ENCODE measurements at regions not wholly inside any gene's neighbourhood (a gene's known extent, or its start where the extent isn't known, plus 50 kb on each side); places are given as distances from the start of the nearest gene placed in this dataset.

- DNase-seq (ENCODE audit: low spot score) = no peak
- no peak overlapping the region for H3K4me3 ChIP-seq
- no peaks in the 10 kb centered on the region for H3K9me3 ChIP-seq
- peaks cover 4% of the 10 kb centered on the region for H3K4me1 ChIP-seq (replicated peaks)
- TF ChIP-seq POLR2A (IDR thresholded peaks at IDR 0.05) (no peak), POLR2AphosphoS5 (IDR thresholded peaks at IDR 0.05) (no peak), CTCF (IDR thresholded peaks at IDR 0.05) (no peak)
- no peaks in the 10 kb centered on the region for H3K36me3 ChIP-seq
- intact Hi-C loops (cut with DNase I) = no loop called here
- no peak overlapping the region for H3K27ac ChIP-seq
- H3K27me3 ChIP-seq (replicated peaks; ENCODE audit: insufficient read depth) = no peaks in the 10 kb centered on the region
Measured at GRCh38 chr7:46714904-46715303, 793.8 kb upstream of the IGFBP3 start.

- H3K27ac ChIP-seq = no peak overlapping the region
- H3K9me3 ChIP-seq = no peaks in the 10 kb centered on the region
- H3K4me1 ChIP-seq (replicated peaks) = peaks cover 4% of the 10 kb centered on the region
- TF ChIP-seq POLR2AphosphoS5 (IDR thresholded peaks at IDR 0.05) = no peak
- no peak for TF ChIP-seq POLR2A (IDR thresholded peaks at IDR 0.05)
- no peak for TF ChIP-seq CTCF (IDR thresholded peaks at IDR 0.05)
- intact Hi-C loops (cut with DNase I) = no loop called here
- WGBS = 67% methylated on average over 4 of the region's 4 CpGs
- no peak for DNase-seq (ENCODE audit: low spot score)
- no peaks in the 10 kb centered on the region for H3K36me3 ChIP-seq
- no peaks in the 10 kb centered on the region for H3K27me3 ChIP-seq (replicated peaks; ENCODE audit: insufficient read depth)
- H3K4me3 ChIP-seq = no peak overlapping the region
Measured at GRCh38 chr7:46713868-46714596, 793.0 kb upstream of the IGFBP3 start.

GRCh38 chr7:46710927-46711326 lies 789.9 kb upstream of the IGFBP3 start:
- TF ChIP-seq POLR2A (IDR thresholded peaks at IDR 0.05) = no peak
- no peak for TF ChIP-seq POLR2AphosphoS5 (IDR thresholded peaks at IDR 0.05)
- no peak for TF ChIP-seq CTCF (IDR thresholded peaks at IDR 0.05)
- H3K36me3 ChIP-seq = no peaks in the 10 kb centered on the region
- 16% methylated on average over 1 of the region's 1 CpG for WGBS
- H3K4me3 ChIP-seq = no peak overlapping the region
- H3K27me3 ChIP-seq (replicated peaks; ENCODE audit: insufficient read depth) = no peaks in the 10 kb centered on the region
- intact Hi-C loops (cut with DNase I) = no loop called here
- peaks cover 4% of the 10 kb centered on the region for H3K4me1 ChIP-seq (replicated peaks)
- H3K9me3 ChIP-seq = no peaks in the 10 kb centered on the region
- no peak for DNase-seq (ENCODE audit: low spot score)
- no peak overlapping the region for H3K27ac ChIP-seq

GRCh38 chr7:46707973-46708372 lies 786.9 kb upstream of the IGFBP3 start:
- TF ChIP-seq CTCF (IDR thresholded peaks at IDR 0.05) (no peak), POLR2A (IDR thresholded peaks at IDR 0.05) (no peak), POLR2AphosphoS5 (IDR thresholded peaks at IDR 0.05) (no peak)
- H3K27me3 ChIP-seq (replicated peaks; ENCODE audit: insufficient read depth) = no peaks in the 10 kb centered on the region
- H3K9me3 ChIP-seq = no peaks in the 10 kb centered on the region
- peaks cover 4% of the 10 kb centered on the region for H3K4me1 ChIP-seq (replicated peaks)
- DNase-seq (ENCODE audit: low spot score) = no peak
- H3K4me3 ChIP-seq = no peak overlapping the region
- no peak overlapping the region for H3K27ac ChIP-seq
- intact Hi-C loops (cut with DNase I) = no loop called here
- H3K36me3 ChIP-seq = no peaks in the 10 kb centered on the region
